ENCODE measurements at regions not wholly inside any gene's neighbourhood (a gene's known extent, or its start where the extent isn't known, plus 50 kb on each side); places are given as distances from the start of the nearest gene placed in this dataset.

- TF ChIP-seq CTCF (conservative IDR thresholded peaks at IDR 0.05; ENCODE audit: low read depth, low read length) (no peak), CEBPB (IDR thresholded peaks at IDR 0.05; ENCODE audit: low read depth, low read length) (no peak), BHLHE40 (IDR thresholded peaks at IDR 0.05; ENCODE audit: low read depth, low read length) (no peak), USF2 (IDR thresholded peaks at IDR 0.05; ENCODE audit: low read depth, low read length) (no peak), MAZ (IDR thresholded peaks at IDR 0.05; ENCODE audit: borderline replicate concordance, low read depth, low read length) (no peak), POLR2A (IDR thresholded peaks at IDR 0.05; ENCODE audit: low read depth, low read length) (no peak), RCOR1 (IDR thresholded peaks at IDR 0.05; ENCODE audit: insufficient replicate concordance, low read length) (no peak), RAD21 (IDR thresholded peaks at IDR 0.05; ENCODE audit: low read length) (no peak), ELK1 (IDR thresholded peaks at IDR 0.05; ENCODE audit: borderline replicate concordance, low read depth, low read length) (no peak)
Observed at GRCh38 chr12:30473274-30473673, 222.4 kb downstream of the IPO8 start.
